ENCODE measurements at regions not wholly inside any gene's neighbourhood (a gene's known extent, or its start where the extent isn't known, plus 50 kb on each side); places are given as distances from the start of the nearest gene placed in this dataset.

DNA sequence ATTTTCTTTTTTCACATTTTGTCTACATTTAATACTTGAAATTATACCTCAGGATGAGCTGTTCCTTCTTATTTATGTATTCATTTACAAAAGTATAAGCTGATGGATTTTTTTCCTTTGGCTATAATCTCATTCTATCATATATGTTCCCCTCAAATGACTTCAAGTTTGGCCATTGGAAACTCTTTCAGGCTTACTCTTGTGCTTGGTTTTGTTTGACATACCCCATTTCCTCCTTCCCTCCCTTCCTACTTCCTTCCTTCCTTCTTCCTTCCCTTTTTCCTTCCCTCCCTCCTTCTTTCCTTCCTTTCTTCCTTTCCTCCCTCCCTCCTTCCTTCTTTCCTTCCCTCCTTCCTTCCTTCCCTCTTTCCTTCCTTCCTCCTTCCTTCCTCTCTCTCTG, 697.1 kb upstream of the ARPP21 start:
- TF ChIP-seq POLR2A (IDR thresholded peaks at IDR 0.05; ENCODE audit: low read length) (no peak), GATA1 (IDR thresholded peaks at IDR 0.05; ENCODE audit: low read depth, low read length) (no peak)
